Lower leg skin (tissue), 3 donors: ENCODE measurements at regions not wholly inside any gene's neighbourhood (a gene's known extent, or its start where the extent isn't known, plus 50 kb on each side); places are given as distances from the start of the nearest gene placed in this dataset.

ENCODE experiments used
- CTCF ChIP-seq, 3 donors: fragments of 450-650 bp; IDR thresholded peaks; one replicate each; pipeline ENCODE4 v1.5.1; 2016; ENCODE audit warnings: antibody characterized with exemption in 3 of 3, mild to moderate bottlenecking in 3 of 3, moderate library complexity in 2 of 3
- POLR2A ChIP-seq, 2 donors: fragments of 450-650 bp; IDR thresholded peaks; one replicate each; pipeline ENCODE4 v1.6.1; 2016 to 2017; ENCODE audit warnings: antibody characterized with exemption in 2 of 2, mild to moderate bottlenecking in 1 of 2, moderate library complexity in 1 of 2

- TF ChIP-seq CTCF (IDR thresholded peaks at IDR 0.05), result no peak
- TF ChIP-seq POLR2A (IDR thresholded peaks at IDR 0.05), result no peak
Measured at GRCh38 chr5:143701493-143701892, 110.5 kb upstream of the HMHB1 start.
